ENCODE measurements at regions not wholly inside any gene's neighbourhood (a gene's known extent, or its start where the extent isn't known, plus 50 kb on each side); places are given as distances from the start of the nearest gene placed in this dataset.

- ATAC-seq (peak; percentile 19), DNase-seq (no peak)
- H3K36me3 ChIP-seq: no peaks in the 10 kb centered on the region
- TF ChIP-seq, protein P1, sequence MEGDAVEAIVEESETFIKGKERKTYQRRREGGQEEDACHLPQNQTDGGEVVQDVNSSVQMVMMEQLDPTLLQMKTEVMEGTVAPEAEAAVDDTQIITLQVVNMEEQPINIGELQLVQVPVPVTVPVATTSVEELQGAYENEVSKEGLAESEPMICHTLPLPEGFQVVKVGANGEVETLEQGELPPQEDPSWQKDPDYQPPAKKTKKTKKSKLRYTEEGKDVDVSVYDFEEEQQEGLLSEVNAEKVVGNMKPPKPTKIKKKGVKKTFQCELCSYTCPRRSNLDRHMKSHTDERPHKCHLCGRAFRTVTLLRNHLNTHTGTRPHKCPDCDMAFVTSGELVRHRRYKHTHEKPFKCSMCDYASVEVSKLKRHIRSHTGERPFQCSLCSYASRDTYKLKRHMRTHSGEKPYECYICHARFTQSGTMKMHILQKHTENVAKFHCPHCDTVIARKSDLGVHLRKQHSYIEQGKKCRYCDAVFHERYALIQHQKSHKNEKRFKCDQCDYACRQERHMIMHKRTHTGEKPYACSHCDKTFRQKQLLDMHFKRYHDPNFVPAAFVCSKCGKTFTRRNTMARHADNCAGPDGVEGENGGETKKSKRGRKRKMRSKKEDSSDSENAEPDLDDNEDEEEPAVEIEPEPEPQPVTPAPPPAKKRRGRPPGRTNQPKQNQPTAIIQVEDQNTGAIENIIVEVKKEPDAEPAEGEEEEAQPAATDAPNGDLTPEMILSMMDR (IDR thresholded peaks at IDR 0.05): no peak
- H3K9me3 ChIP-seq: peaks cover 3% of the 10 kb centered on the region
- no peaks in the 10 kb centered on the region for H3K4me1 ChIP-seq
- H3K27ac ChIP-seq: no peak overlapping the region
- H3K27me3 ChIP-seq: no peaks in the 10 kb centered on the region
- intact Hi-C loops (cut with DNase I): no loop called here
- H3K4me3 ChIP-seq: no peak overlapping the region
Observed at GRCh38 chr5:143515829-143516228, 112.3 kb upstream of the NR3C1 start.

DNA sequence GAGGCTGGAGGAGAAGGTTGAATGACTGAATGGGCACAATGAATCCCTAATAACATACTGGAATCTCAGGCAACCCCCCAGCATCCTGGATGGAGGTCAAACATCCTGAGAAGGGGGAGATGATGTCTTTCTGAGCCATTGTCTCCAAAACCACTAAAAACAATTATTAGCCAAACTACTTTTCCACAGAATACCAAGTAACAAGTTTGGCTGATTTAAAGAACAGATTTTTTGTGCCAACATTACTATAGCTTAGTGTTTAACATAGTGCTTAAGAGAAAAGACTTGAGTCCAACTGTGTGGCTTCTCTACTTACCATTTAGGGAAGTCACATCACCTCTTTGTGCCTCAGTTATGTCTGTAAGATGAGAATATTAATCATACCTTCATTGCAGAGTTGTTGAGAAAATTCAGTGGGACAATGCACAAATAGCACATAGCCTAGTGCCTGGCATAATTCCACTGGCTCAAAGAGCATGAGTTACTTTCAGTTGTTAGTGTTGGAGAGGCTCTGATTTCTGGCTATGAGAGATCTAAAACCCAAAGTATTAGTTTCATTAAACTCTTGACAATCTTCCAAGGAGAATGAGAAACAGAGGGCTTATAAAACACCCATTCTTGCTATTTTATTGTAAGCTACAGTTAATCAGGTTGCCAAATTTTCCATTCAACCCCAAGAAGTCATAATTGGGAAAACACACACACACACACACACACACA, 111.3 kb upstream of the NR3C1 start:
- Histone ChIP-seq H3K9me3 (peaks cover 3% of the 10 kb centered on the region), H3K27ac (no peak overlapping the region), H3K36me3 (no peaks in the 10 kb centered on the region), H3K27me3 (no peaks in the 10 kb centered on the region), H3K4me3 (no peak overlapping the region), H3K4me1 (no peaks in the 10 kb centered on the region)
- DNase-seq (no peak), ATAC-seq (no peak)
- TF ChIP-seq, protein P1 (IDR thresholded peaks at IDR 0.05): no peak
- intact Hi-C loops (cut with DNase I): no loop called here

DNA sequence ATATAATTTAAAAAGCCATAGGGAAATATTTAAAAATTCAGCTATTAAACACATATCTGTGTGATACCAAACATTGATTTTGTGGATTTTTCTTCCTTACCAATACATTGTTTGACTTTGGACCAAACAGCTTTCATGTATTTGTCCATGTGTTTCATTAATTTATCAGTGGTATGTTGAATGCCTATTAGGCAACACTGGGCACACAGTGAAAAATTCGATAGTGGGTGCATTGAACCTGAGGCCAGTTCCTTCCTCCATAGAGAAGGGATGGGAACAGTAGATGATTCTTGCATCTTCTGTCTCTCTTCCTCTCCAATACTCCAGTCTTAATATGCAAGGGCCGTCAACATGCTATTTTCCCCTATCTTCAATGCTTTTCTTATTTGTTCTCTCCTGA, 110.2 kb upstream of the NR3C1 start:
- H3K4me1 ChIP-seq: no peaks in the 10 kb centered on the region
- DNase-seq: no peak
- no peak overlapping the region for H3K27ac ChIP-seq
- H3K36me3 ChIP-seq: no peaks in the 10 kb centered on the region
- H3K27me3 ChIP-seq: no peaks in the 10 kb centered on the region
- TF ChIP-seq, protein P1 (IDR thresholded peaks at IDR 0.05): no peak
- no peak for ATAC-seq
- H3K4me3 ChIP-seq: no peak overlapping the region
- intact Hi-C loops (cut with DNase I): no loop called here
- H3K9me3 ChIP-seq: peaks cover 3% of the 10 kb centered on the region

DNA sequence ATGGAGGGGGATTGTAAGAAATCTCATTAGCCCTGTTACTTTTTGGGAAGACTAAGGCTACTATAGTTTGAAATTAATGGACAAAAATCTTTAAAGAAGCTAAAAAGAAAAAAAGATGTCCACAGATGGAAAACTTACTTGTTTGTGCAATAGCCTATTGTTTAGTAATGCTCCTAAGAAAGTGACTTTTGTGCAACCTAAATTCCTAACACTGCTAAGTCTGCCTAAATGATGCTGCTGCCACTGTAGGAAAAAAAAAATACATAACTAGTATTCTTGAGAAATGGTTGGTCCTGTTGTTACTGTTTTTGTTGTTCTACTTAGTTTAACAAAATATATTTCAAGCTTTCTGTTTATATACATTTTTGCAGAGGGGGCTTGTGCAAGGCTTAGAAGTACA, 108.2 kb upstream of the NR3C1 start:
- intact Hi-C loops (cut with DNase I): no loop called here

DNA sequence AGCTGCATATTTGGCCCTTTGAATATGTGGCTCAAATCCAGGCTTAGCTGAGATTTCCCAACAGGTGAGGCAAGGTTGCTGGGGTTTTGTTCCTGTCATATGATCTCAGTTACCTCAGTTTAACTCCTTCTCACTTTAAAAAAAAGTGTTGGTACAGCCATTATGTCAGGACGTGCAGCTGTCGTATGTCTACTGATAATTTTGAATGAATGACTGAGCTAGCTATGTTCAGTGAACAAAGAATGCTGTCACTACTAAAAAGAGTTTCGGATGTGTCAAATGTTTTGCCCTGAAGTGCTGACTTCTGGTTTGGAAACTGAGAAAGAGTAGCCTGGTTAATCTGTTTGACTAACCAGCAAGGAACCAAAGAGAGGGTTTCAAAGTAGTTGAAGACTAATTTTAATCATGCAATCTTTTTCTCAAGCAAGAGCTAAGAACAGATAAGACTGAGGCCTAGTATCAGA, 106.3 kb upstream of the NR3C1 start:
- no peaks in the 10 kb centered on the region for H3K27me3 ChIP-seq
- TF ChIP-seq, protein P1 (IDR thresholded peaks at IDR 0.05): no peak
- intact Hi-C loops (cut with DNase I): no loop called here
- peaks cover 11% of the 10 kb centered on the region for H3K4me1 ChIP-seq
- H3K27ac ChIP-seq: no peak overlapping the region
- ATAC-seq: no peak
- no peaks in the 10 kb centered on the region for H3K36me3 ChIP-seq
- DNase-seq: no peak
- no peaks in the 10 kb centered on the region for H3K9me3 ChIP-seq
- H3K4me3 ChIP-seq: no peak overlapping the region

More for the DNA sequence above, 108.2 kb upstream of the NR3C1 start:
- ATAC-seq (no peak), DNase-seq (no peak)
- H3K4me3 ChIP-seq: no peak overlapping the region
- peaks cover 8% of the 10 kb centered on the region for H3K4me1 ChIP-seq
- no peaks in the 10 kb centered on the region for H3K36me3 ChIP-seq
- no peak overlapping the region for H3K27ac ChIP-seq
- no peaks in the 10 kb centered on the region for H3K9me3 ChIP-seq
- TF ChIP-seq, protein P1 (IDR thresholded peaks at IDR 0.05): no peak
- H3K27me3 ChIP-seq: no peaks in the 10 kb centered on the region

Measured in upper lobe of right lung (tissue), 1 donor.